ENCODE measurements at regions not wholly inside any gene's neighbourhood (a gene's known extent, or its start where the extent isn't known, plus 50 kb on each side); places are given as distances from the start of the nearest gene placed in this dataset.

GRCh38 chr2:239581352-239581901 lies 180.6 kb upstream of the HDAC4 start:
- in situ Hi-C loops (cut with HindIII; ENCODE audit: low pct_unique_long_range_greater_than_20kb, low sequenced_read_pairs): no loop called here
- no peak for DNase-seq (ENCODE audit: low read depth)

- DNase-seq (ENCODE audit: low read depth): no peak
- in situ Hi-C loops (cut with HindIII; ENCODE audit: low pct_unique_long_range_greater_than_20kb, low sequenced_read_pairs): no loop called here
These were observed 179.3 kb upstream of the HDAC4 start for GRCh38 chr2:239580199-239580527.

GRCh38 chr2:239579524-239580198 lies 178.8 kb upstream of the HDAC4 start:
- DNase-seq (ENCODE audit: low read depth): no peak
- in situ Hi-C loops (cut with HindIII; ENCODE audit: low pct_unique_long_range_greater_than_20kb, low sequenced_read_pairs): no loop called here

- in situ Hi-C loops (cut with HindIII; ENCODE audit: low pct_unique_long_range_greater_than_20kb, low sequenced_read_pairs): no loop called here
These were observed 178.3 kb upstream of the HDAC4 start for GRCh38 chr2:239579081-239579480.

GRCh38 chr2:239578381-239578780 lies 177.6 kb upstream of the HDAC4 start:
- no peak for DNase-seq (ENCODE audit: low read depth)
- in situ Hi-C loops (cut with HindIII; ENCODE audit: low pct_unique_long_range_greater_than_20kb, low sequenced_read_pairs): no loop called here

More at GRCh38 chr2:239579081-239579480, 178.3 kb upstream of the HDAC4 start:
- no peak for DNase-seq (ENCODE audit: low read depth)

- in situ Hi-C loops (cut with HindIII; ENCODE audit: low pct_unique_long_range_greater_than_20kb, low sequenced_read_pairs): no loop called here
- no peak for DNase-seq (ENCODE audit: low read depth)
These were observed 177.1 kb upstream of the HDAC4 start for GRCh38 chr2:239577935-239578334.

GRCh38 chr2:239576784-239577685 lies 176.2 kb upstream of the HDAC4 start:
- in situ Hi-C loops (cut with HindIII; ENCODE audit: low pct_unique_long_range_greater_than_20kb, low sequenced_read_pairs): no loop called here
- DNase-seq (ENCODE audit: low read depth): no peak

GRCh38 chr2:239575931-239576445 lies 175.2 kb upstream of the HDAC4 start:
- in situ Hi-C loops (cut with HindIII; ENCODE audit: low pct_unique_long_range_greater_than_20kb, low sequenced_read_pairs): no loop called here
- DNase-seq (ENCODE audit: low read depth): no peak

- in situ Hi-C loops (cut with HindIII; ENCODE audit: low pct_unique_long_range_greater_than_20kb, low sequenced_read_pairs): no loop called here
- DNase-seq (ENCODE audit: low read depth): no peak
These were observed 173.8 kb upstream of the HDAC4 start for GRCh38 chr2:239574434-239575156.

GRCh38 chr2:239574054-239574433 lies 173.2 kb upstream of the HDAC4 start:
- in situ Hi-C loops (cut with HindIII; ENCODE audit: low pct_unique_long_range_greater_than_20kb, low sequenced_read_pairs): no loop called here
- DNase-seq (ENCODE audit: low read depth): no peak

GRCh38 chr2:239570971-239571520 lies 170.2 kb upstream of the HDAC4 start:
- in situ Hi-C loops (cut with HindIII; ENCODE audit: low pct_unique_long_range_greater_than_20kb, low sequenced_read_pairs): no loop called here

GRCh38 chr2:239570216-239570925 lies 169.6 kb upstream of the HDAC4 start:
- in situ Hi-C loops (cut with HindIII; ENCODE audit: low pct_unique_long_range_greater_than_20kb, low sequenced_read_pairs): no loop called here
- no peak for DNase-seq (ENCODE audit: low read depth)

More at GRCh38 chr2:239570971-239571520, 170.2 kb upstream of the HDAC4 start:
- no peak for DNase-seq (ENCODE audit: low read depth)

- no peak for DNase-seq (ENCODE audit: low read depth)
- in situ Hi-C loops (cut with HindIII; ENCODE audit: low pct_unique_long_range_greater_than_20kb, low sequenced_read_pairs): no loop called here
These were observed 168.7 kb upstream of the HDAC4 start for GRCh38 chr2:239569401-239570090.

- DNase-seq (ENCODE audit: low read depth): no peak
- in situ Hi-C loops (cut with HindIII; ENCODE audit: low pct_unique_long_range_greater_than_20kb, low sequenced_read_pairs): no loop called here
These were observed 167.8 kb upstream of the HDAC4 start for GRCh38 chr2:239568601-239569000.

GRCh38 chr2:239567786-239568185 lies 167.0 kb upstream of the HDAC4 start:
- in situ Hi-C loops (cut with HindIII; ENCODE audit: low pct_unique_long_range_greater_than_20kb, low sequenced_read_pairs): no loop called here
- no peak for DNase-seq (ENCODE audit: low read depth)

- in situ Hi-C loops (cut with HindIII; ENCODE audit: low pct_unique_long_range_greater_than_20kb, low sequenced_read_pairs): no loop called here
These were observed 166.3 kb upstream of the HDAC4 start for GRCh38 chr2:239566995-239567568.

More at GRCh38 chr2:239566995-239567568, 166.3 kb upstream of the HDAC4 start:
- DNase-seq (ENCODE audit: low read depth): no peak

Measured in Caki2 (cell line).